ENCODE measurements at regions not wholly inside any gene's neighbourhood (a gene's known extent, or its start where the extent isn't known, plus 50 kb on each side); places are given as distances from the start of the nearest gene placed in this dataset.

GRCh38 chr6:103699769-103700168 is 1160.0 kb downstream of the HACE1 start:
- Histone ChIP-seq H3K4me1 (no peaks in the 10 kb centered on the region), H3K27me3 (no peaks in the 10 kb centered on the region), H3K36me3 (no peaks in the 10 kb centered on the region), H3K9me3 (no peaks in the 10 kb centered on the region), H3K4me3 (ENCODE audit: low read depth, low read length) (no peak overlapping the region)
- DNase-seq, result no peak
- no peak for TF ChIP-seq CTCF (IDR thresholded peaks at IDR 0.05; ENCODE audit: low read depth, low read length)

GRCh38 chr6:103687430-103687829 is 1172.3 kb downstream of the HACE1 start:
- Histone ChIP-seq H3K9me3 (no peaks in the 10 kb centered on the region), H3K4me3 (ENCODE audit: low read depth, low read length) (no peak overlapping the region), H3K4me1 (no peaks in the 10 kb centered on the region), H3K27me3 (no peaks in the 10 kb centered on the region), H3K36me3 (no peaks in the 10 kb centered on the region)
- no peak for TF ChIP-seq CTCF (IDR thresholded peaks at IDR 0.05; ENCODE audit: low read depth, low read length)
- DNase-seq, result no peak

- Histone ChIP-seq H3K4me3 (ENCODE audit: low read depth, low read length) (no peak overlapping the region), H3K4me1 (no peaks in the 10 kb centered on the region), H3K27me3 (no peaks in the 10 kb centered on the region), H3K9me3 (no peaks in the 10 kb centered on the region), H3K36me3 (no peaks in the 10 kb centered on the region)
- DNase-seq, result peak; percentile 44
- no peak for TF ChIP-seq CTCF (IDR thresholded peaks at IDR 0.05; ENCODE audit: low read depth, low read length)
These were observed 1179.6 kb downstream of the HACE1 start for GRCh38 chr6:103680116-103680515.

- H3K36me3 ChIP-seq, result no peaks in the 10 kb centered on the region
- H3K9me3 ChIP-seq, result no peaks in the 10 kb centered on the region
- TF ChIP-seq CTCF (IDR thresholded peaks at IDR 0.05; ENCODE audit: low read depth, low read length), result no peak
- no peak for DNase-seq
- H3K27me3 ChIP-seq, result no peaks in the 10 kb centered on the region
- no peak overlapping the region for H3K4me3 ChIP-seq (ENCODE audit: low read depth, low read length)
- H3K4me1 ChIP-seq, result no peaks in the 10 kb centered on the region
These were observed 1182.4 kb downstream of the HACE1 start for GRCh38 chr6:103677290-103677689.

- Histone ChIP-seq H3K4me3 (ENCODE audit: low read depth, low read length) (no peak overlapping the region), H3K27me3 (no peaks in the 10 kb centered on the region), H3K4me1 (no peaks in the 10 kb centered on the region), H3K9me3 (no peaks in the 10 kb centered on the region), H3K36me3 (no peaks in the 10 kb centered on the region)
- no peak for DNase-seq
- TF ChIP-seq CTCF (IDR thresholded peaks at IDR 0.05; ENCODE audit: low read depth, low read length), result no peak
These were observed 1183.8 kb downstream of the HACE1 start for GRCh38 chr6:103675807-103676406.

- no peaks in the 10 kb centered on the region for H3K4me1 ChIP-seq
- H3K27me3 ChIP-seq, result no peaks in the 10 kb centered on the region
- H3K4me3 ChIP-seq (ENCODE audit: low read depth, low read length), result no peak overlapping the region
- no peaks in the 10 kb centered on the region for H3K36me3 ChIP-seq
- no peaks in the 10 kb centered on the region for H3K9me3 ChIP-seq
- no peak for TF ChIP-seq CTCF (IDR thresholded peaks at IDR 0.05; ENCODE audit: low read depth, low read length)
- DNase-seq, result no peak
These were observed 1184.9 kb downstream of the HACE1 start for GRCh38 chr6:103674790-103675189.

All from BE2C (cell line).